Pancreas (tissue), 10 donors: ENCODE measurements at regions not wholly inside any gene's neighbourhood (a gene's known extent, or its start where the extent isn't known, plus 50 kb on each side); places are given as distances from the start of the nearest gene placed in this dataset.

Experiments
- ATAC-seq, 4 donors: fragments of 200-7000 bp; cut with Tn5 transposase; one replicate each; pipeline versions ENCODE4 v1.8.0 to v1.9.1; 2020; ENCODE audit warnings: mild to moderate bottlenecking in 4 of 4, moderate library complexity in 4 of 4
- DNase-seq, 6 donors: peaks; one replicate each; pipeline ENCODE4 v3.0.0-alpha.2; 2020
- FAIRE-seq: peaks from 2 replicates; lab custom pipeline; 2012; peaks lifted over from hg19 to GRCh38; lab: Jason Lieb, UNC
- H3K27ac ChIP-seq, 4 donors: fragments of 200-600 bp; sonication (generic); 1 replicate in 3 of 4; 2 replicates in 1 of 4; pipeline versions ENCODE4 v1.5.0 to v1.8.0; 2020
- H3K27me3 ChIP-seq, 4 donors: fragments of 200-600 bp; one replicate each; pipeline ENCODE4 v1.8.0; 2021
- H3K36me3 ChIP-seq, 3 donors: fragments of 200-600 bp; sonication (generic) in 1 of 3; one replicate each; pipeline versions ENCODE4 v1.5.0 to v1.8.0; 2020 to 2021
- H3K4me1 ChIP-seq, 3 donors: fragments of 200-600 bp; one replicate each; pipeline ENCODE4 v1.8.0; 2021
- H3K4me3 ChIP-seq, 4 donors: fragments of 200-600 bp; sonication (generic) in 2 of 4; one replicate each; pipeline versions ENCODE4 v1.5.0 to v1.8.0; 2020 to 2021
- H3K9me3 ChIP-seq, 4 donors: fragments of 200-600 bp; one replicate each; pipeline ENCODE4 v1.8.0; 2021
- WGBS, 2 donors: extraction: QIAGEN DNeasy Blood & Tissue Kit; methylation state at CpG; one replicate each; pipeline ENCODE4 v1.1.7; 2013; 5-methylcytosine and 5-hydroxymethylcytosine counted together
- intact Hi-C, 3 donors: fragments of 100-400 bp; cut with DNase I; formaldehyde crosslinking; loops; one replicate each; pipeline versions ENCODE4 v1.11.1 to v1.14.2; 2022
- TF ChIP-seq, protein P1 (sequence below), 4 donors: fragments of 200-600 bp; sonication (generic) in 3 of 4; IDR thresholded peaks; one replicate each; pipeline versions ENCODE4 v1.5.0 to v1.8.0; 2021; ENCODE audit warnings: antibody characterized with exemption in 4 of 4
- donor health status: healthy with polysubstance abuse.
- donor health status: DM: no; HTN: no; CAD: no; lungs with moderate emphysema.
- donor health status: DM: no; HTN: no; CAD: no.
- donor health status: control.
- donor health status: control.
- donor health status: Bipolar disorder and iron deficiency.
- donor health status: DM: yes; HTN: yes; CAD: no.
- donor health status: DM: no; HTN: no; CAD: no.
- donor health status: DM: no; HTN: no; CAD: no.
- donor health status: DM: yes; HTN: yes; CAD: no.

DNA sequence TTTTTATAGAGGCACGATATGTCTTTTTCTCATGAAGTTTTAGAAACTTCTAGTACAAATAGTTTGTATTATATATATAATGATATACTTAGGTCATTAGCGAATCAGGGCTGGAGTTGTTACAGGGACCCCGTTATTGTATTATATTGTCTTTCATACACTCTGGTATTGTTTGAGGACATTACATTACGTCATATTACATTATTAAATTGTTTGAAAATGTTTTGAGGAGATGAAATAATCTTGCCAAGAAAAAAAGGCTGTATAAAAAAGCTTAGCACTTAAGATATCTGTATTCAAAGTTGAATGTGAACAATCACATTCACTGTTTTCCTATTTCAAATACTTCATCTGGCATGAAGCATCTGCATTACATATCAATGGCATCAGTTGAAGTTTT, 239.6 kb upstream of the ASCC3 start:
- ATAC-seq (no peak), DNase-seq (no peak), FAIRE-seq (no peak)
- Histone ChIP-seq H3K9me3 (no peaks in the 10 kb centered on the region), H3K36me3 (no peaks in the 10 kb centered on the region), H3K4me3 (no peak overlapping the region), H3K27me3 (no peaks in the 10 kb centered on the region), H3K4me1 (no peaks in the 10 kb centered on the region), H3K27ac (no peak overlapping the region)
- intact Hi-C loops: no loop called here
- TF ChIP-seq, protein P1, sequence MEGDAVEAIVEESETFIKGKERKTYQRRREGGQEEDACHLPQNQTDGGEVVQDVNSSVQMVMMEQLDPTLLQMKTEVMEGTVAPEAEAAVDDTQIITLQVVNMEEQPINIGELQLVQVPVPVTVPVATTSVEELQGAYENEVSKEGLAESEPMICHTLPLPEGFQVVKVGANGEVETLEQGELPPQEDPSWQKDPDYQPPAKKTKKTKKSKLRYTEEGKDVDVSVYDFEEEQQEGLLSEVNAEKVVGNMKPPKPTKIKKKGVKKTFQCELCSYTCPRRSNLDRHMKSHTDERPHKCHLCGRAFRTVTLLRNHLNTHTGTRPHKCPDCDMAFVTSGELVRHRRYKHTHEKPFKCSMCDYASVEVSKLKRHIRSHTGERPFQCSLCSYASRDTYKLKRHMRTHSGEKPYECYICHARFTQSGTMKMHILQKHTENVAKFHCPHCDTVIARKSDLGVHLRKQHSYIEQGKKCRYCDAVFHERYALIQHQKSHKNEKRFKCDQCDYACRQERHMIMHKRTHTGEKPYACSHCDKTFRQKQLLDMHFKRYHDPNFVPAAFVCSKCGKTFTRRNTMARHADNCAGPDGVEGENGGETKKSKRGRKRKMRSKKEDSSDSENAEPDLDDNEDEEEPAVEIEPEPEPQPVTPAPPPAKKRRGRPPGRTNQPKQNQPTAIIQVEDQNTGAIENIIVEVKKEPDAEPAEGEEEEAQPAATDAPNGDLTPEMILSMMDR (IDR thresholded peaks at IDR 0.05): no peak
- 68 to 81% methylated on average over 4 of the region's 4 CpGs for WGBS, 2 donors

DNA sequence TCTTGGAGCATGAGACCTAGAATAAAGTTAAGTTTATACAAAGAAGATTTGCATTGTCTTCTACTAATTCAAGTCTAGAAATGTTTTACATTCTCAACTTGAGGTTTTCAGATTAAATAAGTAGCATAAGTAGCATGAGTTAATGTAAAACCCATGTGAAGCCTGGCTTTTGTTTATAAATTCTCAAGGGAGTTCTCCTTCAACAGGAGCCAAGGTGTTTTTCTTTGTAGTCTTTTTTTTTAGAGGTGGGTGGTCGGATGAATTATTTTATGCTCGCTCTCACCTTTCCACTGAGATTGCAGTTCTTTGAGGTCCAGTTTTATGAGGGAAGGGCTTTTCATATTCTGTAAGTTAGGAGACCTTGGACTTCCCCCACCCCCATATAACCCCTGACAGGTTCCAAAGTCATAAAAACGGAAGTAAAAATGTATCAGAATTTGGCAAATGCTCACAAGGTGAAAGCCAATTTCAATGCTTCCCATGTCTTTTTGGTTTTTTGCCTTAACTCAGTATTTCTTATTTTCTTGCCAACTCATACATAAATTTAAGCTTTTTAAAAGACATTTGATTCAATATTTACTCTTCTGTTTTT, 244.3 kb upstream of the ASCC3 start:
- no peaks in the 10 kb centered on the region for H3K27me3 ChIP-seq
- H3K4me1 ChIP-seq: no peaks in the 10 kb centered on the region
- no peaks in the 10 kb centered on the region for H3K36me3 ChIP-seq
- ATAC-seq (no peak), FAIRE-seq (no peak), DNase-seq (no peak)
- WGBS, 2 donors: 40 to 43% methylated on average over 3 of the region's 3 CpGs
- H3K9me3 ChIP-seq: peaks cover 0 to 4% (median 0%) of the 10 kb centered on the region in 4 donors
- H3K4me3 ChIP-seq: no peak overlapping the region
- TF ChIP-seq, protein P1 (IDR thresholded peaks at IDR 0.05): no peak
- H3K27ac ChIP-seq: no peak overlapping the region
- intact Hi-C loops: no loop called here

DNA sequence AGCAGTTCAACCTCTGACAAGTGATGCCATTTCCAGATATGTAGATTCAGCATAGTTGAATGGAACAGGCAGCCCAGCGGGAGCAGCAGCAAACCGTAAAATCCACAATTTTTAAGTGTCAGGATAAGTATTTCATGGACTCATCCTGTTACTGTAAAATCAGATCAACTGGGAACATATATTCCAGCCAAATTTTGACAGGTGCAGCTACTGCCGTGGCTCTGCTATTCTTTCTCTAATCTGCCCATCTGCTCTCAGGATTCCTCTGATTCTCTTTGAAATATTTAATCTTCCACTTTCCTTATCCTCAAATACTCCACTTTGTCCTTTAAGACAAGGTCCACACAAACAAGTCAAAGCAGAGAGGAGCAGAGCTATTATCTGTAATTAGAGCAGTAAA, 245.4 kb upstream of the ASCC3 start:
- DNase-seq (no peak), FAIRE-seq (no peak), ATAC-seq (no peak)
- H3K4me3 ChIP-seq: no peak overlapping the region
- H3K36me3 ChIP-seq: no peaks in the 10 kb centered on the region
- H3K4me1 ChIP-seq: no peaks in the 10 kb centered on the region
- H3K27me3 ChIP-seq: no peaks in the 10 kb centered on the region
- TF ChIP-seq, protein P1 (IDR thresholded peaks at IDR 0.05): no peak
- 69 to 80% methylated on average over 3 of the region's 3 CpGs for WGBS, 2 donors
- H3K27ac ChIP-seq: no peak overlapping the region
- intact Hi-C loops: no loop called here
- H3K9me3 ChIP-seq: peaks cover 0 to 4% (median 0%) of the 10 kb centered on the region in 4 donors

DNA sequence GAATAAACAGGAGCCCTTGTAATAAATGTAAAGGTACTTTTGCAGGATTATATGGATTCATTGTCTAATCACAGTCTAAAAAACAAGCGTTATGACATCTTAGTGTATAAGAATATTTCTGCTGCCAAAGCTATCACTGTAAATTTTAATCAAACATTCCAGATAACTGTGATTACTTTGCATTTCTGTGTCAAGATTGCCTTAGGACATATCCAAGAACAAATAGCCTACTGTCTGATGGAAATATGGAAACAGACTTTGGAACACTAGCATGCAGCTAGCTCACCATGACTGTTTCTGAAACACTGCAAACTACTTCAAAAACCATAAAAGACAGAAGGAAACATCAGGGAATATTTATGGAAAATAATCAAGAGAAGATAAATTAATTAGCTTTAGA, 248.7 kb upstream of the ASCC3 start:
- DNase-seq (no peak), FAIRE-seq (no peak), ATAC-seq (no peak)
- H3K9me3 ChIP-seq: peaks cover 0 to 4% (median 0%) of the 10 kb centered on the region in 4 donors
- H3K4me1 ChIP-seq: no peaks in the 10 kb centered on the region
- no peak overlapping the region for H3K4me3 ChIP-seq
- no peaks in the 10 kb centered on the region for H3K36me3 ChIP-seq
- intact Hi-C loops: no loop called here
- no peak overlapping the region for H3K27ac ChIP-seq
- 44 to 50% methylated on average over 1 of the region's 1 CpG for WGBS, 2 donors
- H3K27me3 ChIP-seq: no peaks in the 10 kb centered on the region
- TF ChIP-seq, protein P1 (IDR thresholded peaks at IDR 0.05): no peak

DNA sequence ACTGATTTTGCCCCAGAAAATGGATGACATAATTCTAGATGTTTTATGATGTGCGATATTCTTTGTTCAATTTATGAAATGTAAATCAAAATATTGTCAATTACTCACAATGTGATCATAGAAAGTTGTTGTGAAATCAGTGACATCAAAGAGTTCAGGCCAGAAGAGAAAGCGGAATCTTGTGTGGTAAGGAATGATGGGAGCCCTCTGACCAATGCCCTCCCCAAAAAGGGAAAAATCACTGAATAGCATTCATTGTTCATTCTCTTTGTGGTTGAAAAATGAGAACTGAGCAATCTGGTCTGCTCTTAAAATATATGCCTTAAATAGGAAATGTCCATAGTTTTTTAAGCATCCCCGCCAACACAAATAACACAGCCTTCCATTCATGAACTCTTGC, 247.1 kb upstream of the GRIK2 start:
- no peaks in the 10 kb centered on the region for H3K9me3 ChIP-seq
- no peak for DNase-seq
- no peak overlapping the region for H3K27ac ChIP-seq
- no peaks in the 10 kb centered on the region for H3K27me3 ChIP-seq
- FAIRE-seq: no peak
- no peak overlapping the region for H3K4me3 ChIP-seq
- TF ChIP-seq, protein P1 (IDR thresholded peaks at IDR 0.05): no peak
- 77 to 85% methylated on average over 3 of the region's 3 CpGs for WGBS, 2 donors
- intact Hi-C loops: no loop called here
- no peak for ATAC-seq
- H3K36me3 ChIP-seq: no peaks in the 10 kb centered on the region
- H3K4me1 ChIP-seq: no peaks in the 10 kb centered on the region
